ENCODE measurements at regions not wholly inside any gene's neighbourhood (a gene's known extent, or its start where the extent isn't known, plus 50 kb on each side); places are given as distances from the start of the nearest gene placed in this dataset.

GRCh38 chr5:38745836-38746732, 99.7 kb upstream of the OSMR start:
- DNase-seq (no peak), ATAC-seq (no peak)
- Histone ChIP-seq H3K27ac (no peak overlapping the region), H3K4me3 (no peak overlapping the region), H3K27me3 (no peaks in the 10 kb centered on the region), H3K9me3 (peaks cover 0 to 28% of the 10 kb centered on the region in 2 donors), H3K36me3 (no peaks in the 10 kb centered on the region), H3K4me1 (no peaks in the 10 kb centered on the region)
- intact Hi-C loops (cut with DNase I) = no loop called here
- no peak for TF ChIP-seq CTCF (IDR thresholded peaks at IDR 0.05)

GRCh38 chr5:38749861-38750260, 96.0 kb upstream of the OSMR start:
- Histone ChIP-seq H3K4me3 (no peak overlapping the region), H3K27me3 (no peaks in the 10 kb centered on the region), H3K4me1 (no peaks in the 10 kb centered on the region), H3K9me3 (no peaks in the 10 kb centered on the region), H3K36me3 (no peaks in the 10 kb centered on the region), H3K27ac (no peak overlapping the region)
- no peak for TF ChIP-seq CTCF (IDR thresholded peaks at IDR 0.05)
- no peak for ATAC-seq
- DNase-seq = no peak
- intact Hi-C loops (cut with DNase I) = no loop called here

- H3K36me3 ChIP-seq = no peaks in the 10 kb centered on the region
- no peaks in the 10 kb centered on the region for H3K27me3 ChIP-seq
- ATAC-seq (no peak), DNase-seq (no peak)
- intact Hi-C loops (cut with DNase I) = no loop called here
- H3K4me1 ChIP-seq = no peaks in the 10 kb centered on the region
- no peak for TF ChIP-seq CTCF (IDR thresholded peaks at IDR 0.05)
- no peak overlapping the region for H3K4me3 ChIP-seq
- H3K27ac ChIP-seq = no peak overlapping the region
- no peaks in the 10 kb centered on the region for H3K9me3 ChIP-seq
These were observed 94.7 kb upstream of the OSMR start for GRCh38 chr5:38751103-38751502.

- Histone ChIP-seq H3K4me1 (no peaks in the 10 kb centered on the region), H3K9me3 (no peaks in the 10 kb centered on the region), H3K27me3 (no peaks in the 10 kb centered on the region), H3K36me3 (no peaks in the 10 kb centered on the region), H3K4me3 (no peak overlapping the region), H3K27ac (no peak overlapping the region)
- no peak for DNase-seq
- intact Hi-C loops (cut with DNase I) = no loop called here
- no peak for TF ChIP-seq CTCF (IDR thresholded peaks at IDR 0.05)
- no peak for ATAC-seq
These were observed 93.7 kb upstream of the OSMR start for GRCh38 chr5:38752012-38752536.

- ATAC-seq (no peak), DNase-seq (no peak)
- Histone ChIP-seq H3K4me3 (no peak overlapping the region), H3K36me3 (no peaks in the 10 kb centered on the region), H3K9me3 (no peaks in the 10 kb centered on the region), H3K27ac (no peak overlapping the region), H3K4me1 (no peaks in the 10 kb centered on the region), H3K27me3 (no peaks in the 10 kb centered on the region)
- intact Hi-C loops (cut with DNase I) = no loop called here
- no peak for TF ChIP-seq CTCF (IDR thresholded peaks at IDR 0.05)
These were observed 93.2 kb upstream of the OSMR start for GRCh38 chr5:38752622-38753021.
